Activated CD4-positive, alpha-beta T cell treated with anti-CD3 and anti-CD28 coated beads, Interleukin-2, amount 50 U/mL, for 16 hours (primary cell): ENCODE measurements at regions not wholly inside any gene's neighbourhood (a gene's known extent, or its start where the extent isn't known, plus 50 kb on each side); places are given as distances from the start of the nearest gene placed in this dataset.

Experiments used
- DNase-seq: peaks from one replicate; pipeline ENCODE4 v3.0.0-alpha.2; 2020

DNA sequence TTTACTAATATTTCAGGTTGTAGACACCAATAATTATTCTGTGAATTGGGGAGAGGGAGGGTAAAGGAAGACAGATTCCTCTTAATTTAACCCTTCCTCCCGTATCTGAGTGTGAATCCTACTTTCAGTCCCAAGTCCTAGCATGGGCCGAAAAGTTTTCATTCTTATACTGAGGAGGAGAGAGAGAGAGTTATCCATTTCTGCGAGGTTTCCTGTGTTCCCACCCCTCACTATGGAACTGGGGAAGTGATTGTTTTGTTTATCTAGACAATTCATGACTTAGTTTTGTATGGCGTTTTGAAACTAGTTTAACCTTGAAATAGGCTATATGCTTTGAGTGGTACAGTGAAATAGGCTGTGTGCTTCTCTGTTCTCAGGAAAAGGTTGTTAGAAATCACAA is 134.0 kb upstream of the DPYD start:
- no peak for DNase-seq

DNA sequence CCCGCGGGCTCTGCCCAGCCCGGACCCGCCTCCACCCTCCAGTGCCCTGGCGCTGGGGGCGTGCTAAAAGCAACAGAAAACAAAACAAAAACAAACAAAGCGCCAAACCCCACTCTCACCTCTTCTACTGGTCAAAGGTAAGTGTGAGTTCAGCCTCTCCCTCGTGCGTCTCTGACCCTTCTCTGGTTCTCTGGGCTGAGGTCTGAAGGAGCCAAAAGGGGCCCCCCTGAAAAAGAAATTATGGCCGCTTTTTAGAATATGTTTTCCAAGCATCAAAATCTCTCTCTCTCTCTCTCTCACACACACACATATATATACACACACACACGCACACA is 133.5 kb upstream of the DPYD start:
- DNase-seq: no peak

DNA sequence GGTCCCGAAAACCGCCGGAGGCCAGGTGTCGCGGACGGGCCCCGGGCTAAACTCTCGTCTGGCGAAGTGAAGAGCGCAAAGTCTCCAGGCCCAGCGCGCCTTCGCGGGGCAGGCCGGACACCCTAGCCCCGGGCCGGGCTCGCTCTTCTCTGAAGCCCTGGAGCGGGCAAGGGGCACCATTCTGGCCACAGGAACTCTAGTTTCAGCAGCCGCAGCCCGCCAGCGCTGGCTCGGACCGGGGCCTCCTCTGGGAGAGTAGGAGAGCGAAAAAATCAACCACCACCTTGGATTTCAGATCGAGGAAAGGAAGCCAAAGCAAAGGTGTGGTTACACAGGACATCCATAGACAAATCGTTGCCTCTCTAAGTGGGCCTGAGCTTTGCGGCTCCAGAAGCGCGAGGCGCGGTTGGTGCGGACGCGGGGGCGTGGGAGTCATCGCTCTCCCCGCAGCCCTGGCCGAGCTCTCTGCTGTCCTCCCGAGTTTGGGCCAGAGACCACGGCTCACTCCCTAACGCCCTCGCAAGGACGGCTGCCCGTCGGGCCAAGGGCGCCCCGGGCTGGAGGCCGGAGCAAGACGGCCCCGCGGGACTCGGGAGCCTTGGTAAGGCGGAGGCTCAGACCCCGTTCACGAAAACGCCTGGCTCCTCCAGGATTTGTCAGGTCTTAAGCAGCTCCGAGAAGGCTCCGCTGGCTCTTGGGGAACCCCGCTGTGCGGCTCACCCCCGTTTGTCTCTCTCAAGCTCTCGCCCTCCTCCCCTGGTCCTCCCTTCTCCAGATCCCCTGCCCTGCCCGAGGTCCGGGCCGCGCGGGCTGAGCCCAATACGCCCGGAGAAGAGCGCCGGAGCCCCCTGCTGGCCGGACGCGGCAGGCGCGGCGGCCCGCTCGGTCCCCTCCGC is 132.9 kb upstream of the DPYD start:
- peak; percentile 63 for DNase-seq

DNA sequence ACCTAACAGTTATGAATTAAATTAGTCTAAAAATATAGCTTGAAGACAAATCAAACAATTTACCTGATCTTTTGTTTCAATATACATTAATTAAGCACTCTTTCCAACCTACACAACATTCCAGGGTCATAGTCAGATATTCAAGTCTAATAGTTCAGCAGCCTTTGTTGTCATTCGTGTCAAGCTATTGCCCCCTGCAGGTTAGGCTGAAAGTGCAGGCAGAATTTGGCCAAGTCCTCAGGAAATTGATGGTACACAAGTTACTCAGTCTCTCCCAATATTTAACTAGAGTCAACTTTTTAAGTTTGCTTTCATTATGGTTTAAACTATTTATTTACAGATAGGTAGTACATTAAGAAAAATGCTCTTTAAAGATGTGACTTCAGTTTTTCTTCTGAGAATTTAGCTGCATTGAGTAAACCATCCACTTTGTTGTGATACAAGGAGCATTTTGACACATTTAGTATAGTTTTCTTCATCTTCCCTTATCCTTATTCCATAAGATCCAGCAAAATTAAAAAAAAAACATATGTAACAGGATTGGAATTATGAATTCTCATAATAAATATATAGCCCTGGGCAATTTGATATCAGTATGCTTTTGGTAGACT is 130.3 kb upstream of the DPYD start:
- peak; percentile 77 for DNase-seq

DNA sequence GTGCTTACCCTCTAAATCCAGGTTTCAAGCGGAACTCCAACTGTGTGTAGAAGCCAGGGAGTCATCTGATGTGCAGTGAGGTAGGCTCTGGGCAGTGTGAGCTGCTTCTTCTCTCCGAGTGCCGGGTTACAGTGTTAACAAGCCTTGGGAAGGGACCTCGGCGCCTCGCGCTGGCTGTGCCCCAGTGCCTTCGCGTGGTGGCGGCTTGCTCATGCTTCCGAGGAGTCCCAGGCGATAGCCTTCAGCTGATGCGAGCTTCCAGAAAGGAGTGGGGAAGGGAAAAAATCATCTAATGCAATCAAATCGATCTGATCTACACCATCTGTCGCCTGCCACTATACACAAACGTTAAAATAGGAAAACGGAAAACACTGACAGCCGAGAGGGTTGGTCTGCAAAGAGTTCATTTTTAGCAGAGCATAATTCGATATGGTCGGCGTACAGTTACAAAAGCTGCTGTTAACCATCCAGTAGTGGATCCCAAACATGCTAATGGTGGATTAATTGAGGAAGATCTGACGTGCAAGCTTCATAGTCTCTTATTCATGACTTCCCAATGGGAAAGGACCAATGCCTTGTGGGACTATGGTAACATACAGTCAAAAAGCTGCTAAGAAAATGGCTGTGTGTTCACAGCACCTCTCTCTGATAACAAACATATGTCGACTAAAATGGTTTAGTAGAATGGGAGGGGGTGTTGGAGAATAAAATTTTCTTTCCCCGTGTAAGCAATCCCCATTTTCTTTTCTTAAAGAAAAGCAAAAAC is 128.7 kb upstream of the DPYD start:
- no peak for DNase-seq

DNA sequence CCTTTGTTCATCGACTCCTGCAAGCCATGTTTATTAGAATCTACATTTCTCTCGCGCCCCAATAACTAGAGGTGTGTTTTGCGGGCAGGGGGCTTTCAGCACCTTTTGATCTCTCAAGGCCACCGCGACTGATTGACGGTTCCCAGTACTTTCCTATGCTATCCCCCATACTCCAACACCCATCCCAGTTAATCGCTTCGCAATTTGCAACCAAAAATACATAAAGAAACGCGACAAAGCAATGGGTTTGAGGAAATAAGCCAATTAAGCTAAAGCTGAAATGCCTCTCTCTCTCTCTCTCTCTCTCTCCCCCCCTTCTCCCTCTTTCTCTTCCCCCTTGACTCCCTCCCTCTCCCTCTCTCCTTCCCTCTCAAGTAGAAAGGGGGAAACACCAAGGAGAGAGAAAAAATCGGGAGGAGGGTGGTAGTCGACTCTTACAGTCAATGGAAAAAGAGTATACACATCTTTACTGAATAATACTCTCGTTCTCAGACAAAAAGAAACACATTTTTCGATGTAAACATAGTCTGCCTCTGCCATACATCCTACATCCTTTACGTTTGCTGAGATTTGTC is 128.0 kb upstream of the DPYD start:
- no peak for DNase-seq

DNA sequence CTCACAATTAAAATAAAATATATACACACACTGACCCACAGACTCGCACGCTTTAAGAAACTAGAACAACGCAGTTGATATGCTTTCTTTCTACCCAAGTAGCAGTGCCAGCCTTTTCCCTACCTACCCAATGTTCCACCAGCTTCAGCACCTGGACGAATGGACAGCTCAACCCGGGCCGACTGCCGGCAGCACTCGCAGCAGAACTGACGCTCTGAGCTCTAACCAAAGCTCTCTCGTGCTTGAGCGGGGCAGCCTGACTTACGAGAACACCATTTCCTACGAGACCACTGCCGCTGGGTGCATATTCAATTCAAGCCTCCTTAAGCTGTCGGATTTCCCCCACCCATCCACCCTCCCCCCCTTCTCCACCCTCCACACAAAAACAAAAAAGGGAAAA is 127.4 kb upstream of the DPYD start:
- peak; percentile 62 for DNase-seq

DNA sequence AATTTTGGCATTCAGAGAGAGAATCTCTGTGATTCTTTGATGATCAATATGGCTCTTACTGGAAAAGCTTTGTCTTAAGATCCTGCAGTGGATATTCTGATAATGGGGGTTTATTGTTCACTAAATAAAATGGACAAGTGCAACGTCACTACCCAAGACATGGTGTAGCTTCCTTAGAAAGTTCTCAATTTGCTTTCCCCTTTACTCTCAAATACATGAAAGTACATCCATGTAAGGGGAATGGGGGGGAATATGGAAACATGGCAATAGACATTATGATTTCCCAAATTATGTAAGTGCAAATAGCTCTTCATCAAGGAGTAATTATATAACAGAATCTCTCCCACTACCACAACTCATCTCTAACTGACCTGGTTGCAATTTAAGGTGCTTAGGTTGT is 126.3 kb upstream of the DPYD start:
- DNase-seq: no peak

DNA sequence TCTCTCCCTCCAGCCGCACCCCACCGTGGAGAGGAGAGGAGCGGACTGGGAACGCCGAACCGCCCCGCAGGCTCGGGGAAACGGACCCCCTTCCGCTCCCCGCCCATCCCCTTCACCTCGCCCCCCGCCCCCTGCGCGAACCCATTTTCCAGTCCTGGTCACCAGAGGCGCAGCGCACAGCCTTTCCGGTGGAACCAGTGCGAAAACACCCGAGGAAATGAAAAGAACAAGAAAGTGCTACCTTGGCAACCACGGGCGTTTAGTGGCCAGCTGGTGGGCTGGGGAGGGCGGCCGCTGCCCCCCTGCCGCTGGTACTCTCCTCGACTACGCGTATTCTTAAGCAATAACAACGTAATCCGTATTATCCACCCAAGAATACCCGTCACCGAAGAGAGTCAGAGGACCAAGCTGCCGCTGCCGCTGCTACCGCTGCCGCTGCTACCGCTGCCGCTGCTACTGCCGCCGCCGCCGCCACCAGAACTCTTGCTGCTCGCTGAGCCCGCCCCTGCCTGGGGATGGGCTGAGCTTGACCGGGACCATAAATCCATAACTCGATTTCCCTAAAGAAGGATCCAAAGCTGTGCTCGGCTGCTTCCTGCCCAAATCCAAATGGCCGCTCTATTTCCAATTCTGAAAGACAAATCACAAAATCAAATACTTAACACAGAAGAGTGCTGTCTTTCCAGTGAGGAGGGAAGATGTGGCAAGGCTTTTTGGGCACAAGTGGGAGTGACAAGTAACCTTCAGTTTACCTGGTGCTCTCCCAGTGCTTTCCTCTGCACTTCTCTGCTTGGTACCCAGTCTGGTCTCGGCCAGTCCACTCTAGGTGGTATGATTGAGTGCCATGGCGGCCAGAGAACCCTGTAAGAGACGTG is 125.2 kb upstream of the DPYD start:
- DNase-seq: peak; percentile 12

DNA sequence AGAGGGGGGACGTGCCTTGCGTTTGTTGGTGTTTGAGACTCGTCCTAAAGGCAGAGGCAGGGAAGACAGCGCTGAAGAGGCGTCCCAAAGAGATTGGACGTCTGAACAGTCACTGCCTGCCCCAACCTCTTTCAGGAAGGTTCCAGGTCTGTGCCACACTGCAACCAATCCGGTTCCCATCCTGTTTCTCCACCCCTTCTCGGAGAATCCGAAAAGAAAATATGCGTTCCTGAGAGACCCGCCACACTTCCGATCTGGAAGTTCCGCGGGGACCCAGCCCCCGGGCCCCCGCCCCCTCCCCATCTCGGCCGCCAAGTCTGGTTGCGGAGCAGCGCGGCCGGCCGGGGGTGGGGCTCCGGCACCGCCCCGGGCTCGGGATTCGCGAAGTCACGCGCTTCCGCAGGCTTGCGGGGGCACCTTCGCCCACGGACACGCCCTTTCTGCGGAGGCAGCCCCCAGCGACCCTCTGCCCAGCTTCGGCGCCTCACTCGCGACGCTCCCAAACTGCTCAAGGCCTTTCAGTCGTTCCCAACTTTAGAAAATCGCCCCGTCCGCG is 124.5 kb upstream of the DPYD start:
- no peak for DNase-seq

DNA sequence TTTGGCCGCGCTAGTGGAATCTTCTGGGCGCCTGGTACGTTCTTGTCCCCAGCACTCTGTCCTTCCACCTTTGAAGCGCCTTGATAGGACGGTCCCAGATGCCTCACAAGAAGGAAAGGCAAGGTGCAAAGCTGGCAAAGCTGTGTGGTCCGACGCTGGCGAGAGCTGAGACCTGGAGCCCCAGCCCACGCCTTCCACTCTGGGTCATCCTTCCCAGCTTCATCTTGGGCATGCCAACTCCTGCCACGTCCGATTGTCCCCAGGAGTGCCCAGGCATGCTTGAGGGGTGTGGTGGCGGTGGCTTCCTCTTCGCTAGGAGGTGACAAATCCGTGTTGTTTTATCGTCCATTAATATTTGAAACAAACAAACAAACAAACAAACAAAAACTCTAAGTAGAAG is 123.9 kb upstream of the DPYD start:
- DNase-seq: no peak

DNA sequence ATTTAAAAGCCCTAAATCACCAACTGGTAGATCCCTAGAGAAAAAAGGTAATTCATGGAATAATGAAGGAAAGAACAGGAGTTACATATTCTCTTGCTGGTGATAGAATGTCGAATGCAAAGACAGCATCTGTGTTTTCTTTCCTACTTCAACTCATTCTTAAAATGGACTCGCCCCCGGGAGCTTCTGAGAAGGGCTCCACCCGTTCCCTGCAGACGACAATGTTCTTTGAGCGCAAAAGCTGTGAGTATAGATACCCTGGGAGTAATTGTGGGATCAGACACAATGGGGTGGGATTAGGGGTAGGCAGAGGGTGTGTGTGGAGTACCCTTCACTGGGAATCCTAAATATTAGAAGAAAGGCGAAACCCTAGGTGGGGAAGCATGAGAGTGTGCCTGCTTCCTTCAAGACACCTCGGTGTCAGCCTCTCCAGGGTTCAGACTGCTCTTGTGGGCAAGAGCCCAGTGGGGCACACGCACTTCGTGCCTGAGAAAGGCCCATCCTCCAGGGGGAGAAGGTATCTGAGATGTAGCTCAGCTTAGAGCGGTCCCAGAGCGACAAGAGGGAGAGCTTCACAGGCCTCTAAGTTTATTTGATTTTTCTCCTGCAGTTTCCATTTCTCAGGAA is 123.3 kb upstream of the DPYD start:
- DNase-seq: no peak

DNA sequence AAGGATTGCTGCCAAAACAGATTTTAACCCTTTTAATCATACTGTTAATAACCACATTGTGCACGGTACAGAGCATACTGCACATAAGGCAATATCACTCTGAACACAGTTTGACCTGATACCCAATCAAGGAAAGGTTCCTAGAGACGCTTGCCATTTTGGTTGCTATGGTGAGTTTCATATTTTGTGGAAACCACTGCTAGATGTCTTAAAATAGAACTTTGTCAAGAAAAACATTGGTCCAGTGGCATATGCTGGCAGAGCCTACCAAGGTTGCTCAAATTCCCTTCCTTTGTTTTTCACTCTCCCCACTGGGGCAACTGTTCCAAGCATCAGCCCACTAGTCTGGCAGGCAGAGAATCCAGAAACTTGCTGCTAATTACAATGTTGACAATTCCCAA is 114.8 kb upstream of the DPYD start:
- DNase-seq: no peak

DNA sequence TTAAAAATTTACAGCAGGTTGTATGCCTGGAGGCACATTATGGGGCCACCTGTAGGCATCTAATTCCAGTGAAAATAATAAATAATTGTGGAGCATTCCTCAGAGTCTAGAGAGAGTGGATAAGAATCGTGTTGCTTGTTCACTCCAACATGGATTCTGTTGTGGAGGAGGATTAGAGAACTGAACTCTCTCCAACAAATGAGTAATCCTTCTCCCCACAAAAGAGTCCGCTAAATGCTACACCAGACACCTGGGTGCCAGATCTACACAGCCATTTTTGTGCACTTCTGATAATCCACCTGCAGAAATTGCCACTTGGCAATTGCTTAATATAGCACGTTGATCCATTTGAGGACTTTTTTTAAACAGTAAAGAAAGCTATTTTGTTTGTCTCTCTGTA is 113.7 kb upstream of the DPYD start:
- no peak for DNase-seq

DNA sequence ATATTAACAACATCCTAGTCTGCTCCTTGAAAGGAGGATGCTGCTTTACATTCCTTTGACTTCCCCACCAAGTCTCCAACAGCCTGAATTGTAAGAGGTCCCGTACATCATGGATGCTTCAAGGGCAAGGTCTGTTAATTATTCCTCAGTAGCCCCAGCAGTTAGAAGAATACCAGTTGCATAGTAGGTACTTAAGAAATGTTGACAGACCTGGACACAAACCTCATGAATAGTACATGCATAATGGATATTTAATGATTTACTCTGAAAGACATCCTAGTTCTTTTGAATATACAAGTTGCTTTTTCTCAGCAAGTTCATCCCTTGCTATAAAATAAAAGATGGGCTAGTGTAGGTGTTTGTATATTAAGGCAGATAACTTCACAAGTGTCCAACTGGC is 112.1 kb upstream of the DPYD start:
- no peak for DNase-seq

DNA sequence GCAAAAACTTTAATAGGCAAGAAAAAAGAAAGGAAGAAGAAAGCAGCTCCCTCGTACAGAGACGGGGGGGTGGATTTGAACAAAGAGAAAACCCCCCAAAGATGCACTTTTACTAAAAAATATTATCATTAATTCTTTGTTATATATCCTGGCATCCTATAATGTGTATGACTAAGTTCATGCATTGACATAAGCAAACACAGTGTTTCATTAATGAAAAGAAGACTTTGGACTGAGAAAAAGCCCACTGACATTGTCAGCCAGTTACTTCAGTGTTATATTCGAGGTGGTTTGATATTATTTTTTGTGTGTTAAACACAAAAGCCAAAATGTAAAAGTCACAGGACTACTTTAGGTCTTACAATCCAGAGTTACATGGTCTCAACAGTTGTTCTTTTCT is 110.1 kb upstream of the DPYD start:
- DNase-seq: no peak

DNA sequence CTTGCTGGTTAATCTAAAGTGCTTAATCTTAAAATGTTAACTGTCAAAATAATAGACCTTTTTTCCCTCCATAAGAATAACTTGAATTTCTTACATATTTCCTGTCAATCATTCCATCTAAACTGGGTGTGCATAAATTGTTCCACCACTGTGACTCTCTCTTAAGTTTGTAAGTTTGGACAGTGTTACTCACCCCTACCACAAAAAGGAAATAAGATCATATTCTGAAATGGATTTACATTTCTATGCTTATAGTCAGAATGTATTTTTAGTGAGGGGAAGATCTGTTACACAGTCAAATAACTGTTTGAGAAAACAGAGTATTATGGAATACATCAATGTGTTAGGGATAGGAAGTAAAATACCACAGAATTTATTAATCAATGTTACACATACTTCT is 109.6 kb upstream of the DPYD start:
- no peak for DNase-seq

DNA sequence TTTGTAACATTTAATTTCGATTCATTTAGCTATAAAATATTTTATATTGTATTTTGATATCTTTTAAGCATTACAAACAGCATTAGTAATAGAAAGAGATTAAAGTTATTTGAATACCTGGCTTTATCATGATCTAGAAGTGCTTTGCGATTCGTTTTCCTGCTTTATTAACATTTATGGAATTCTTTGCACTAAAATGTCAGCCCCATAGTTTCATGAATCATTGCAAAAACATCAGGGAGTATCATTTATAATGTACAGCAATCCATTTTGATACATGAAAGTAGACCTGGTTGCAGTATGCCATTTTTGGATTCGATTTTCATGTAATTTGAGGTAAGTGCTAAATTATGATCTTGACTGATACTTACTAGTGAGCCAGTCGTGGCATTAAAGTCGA is 108.0 kb upstream of the DPYD start:
- DNase-seq: no peak

DNA sequence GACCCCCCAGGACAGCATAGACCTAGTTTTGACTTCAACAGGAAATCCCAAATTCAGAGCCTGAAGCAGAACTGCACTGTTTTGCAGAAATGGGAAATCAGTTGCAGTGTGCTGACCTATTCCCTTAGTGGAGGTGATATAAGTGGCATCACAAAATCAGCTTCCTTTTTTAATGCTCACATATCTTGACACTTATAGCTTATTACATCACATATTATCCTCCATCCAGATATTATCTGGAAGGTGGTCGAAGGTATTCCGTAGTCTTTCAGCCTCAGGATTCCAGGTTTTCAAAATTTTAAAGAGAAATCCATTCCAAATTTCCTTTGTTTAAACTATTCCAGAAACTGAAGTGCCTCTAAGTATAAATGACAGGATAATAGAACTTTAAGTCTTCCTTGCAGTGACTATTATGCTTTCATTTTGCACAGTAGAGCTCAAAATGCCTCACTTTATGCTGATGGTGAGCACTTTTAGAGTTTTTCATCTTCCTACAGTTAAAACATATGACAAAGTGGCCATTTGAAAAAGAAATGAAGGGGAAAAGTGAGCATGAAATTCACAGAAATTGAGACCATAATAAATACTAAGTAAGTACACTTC is 106.4 kb upstream of the DPYD start:
- no peak for DNase-seq

DNA sequence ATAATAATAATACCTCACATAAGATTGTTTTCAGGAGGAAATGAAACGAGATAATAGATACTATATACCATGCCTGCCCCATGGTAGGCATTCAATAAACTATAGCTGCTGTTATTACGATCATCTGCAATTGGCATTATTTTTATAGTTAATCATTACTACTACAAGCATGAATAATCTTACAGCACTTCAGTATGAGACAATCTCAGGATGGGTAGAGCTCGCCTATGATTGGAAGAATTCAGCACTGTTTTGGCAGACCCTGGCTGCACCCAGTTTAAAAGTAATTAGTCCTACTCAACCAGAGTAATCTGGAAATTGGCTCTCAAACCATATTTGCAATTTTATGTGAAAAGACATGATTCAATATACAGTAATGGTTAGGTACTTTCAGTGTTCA is 105.0 kb upstream of the DPYD start:
- DNase-seq: no peak

DNA sequence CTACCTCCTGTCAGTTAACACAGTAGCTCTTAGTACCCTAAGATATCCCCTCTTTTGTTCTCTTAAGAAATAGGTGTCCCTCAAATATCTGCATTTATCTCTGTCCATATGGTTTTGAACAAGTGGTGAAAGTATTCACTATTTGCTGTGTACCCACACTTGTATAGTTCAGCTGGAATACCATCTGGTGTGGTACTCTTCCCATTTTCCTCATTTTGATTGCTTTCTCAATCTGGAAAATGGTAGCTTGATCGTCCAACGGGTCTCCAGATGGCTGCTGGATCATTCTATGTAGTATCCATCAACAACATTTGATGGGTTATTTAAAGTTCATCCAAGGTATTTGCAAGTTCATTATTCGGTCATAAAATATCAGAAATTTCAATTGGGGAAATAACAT is 100.3 kb upstream of the DPYD start:
- DNase-seq: no peak

DNA sequence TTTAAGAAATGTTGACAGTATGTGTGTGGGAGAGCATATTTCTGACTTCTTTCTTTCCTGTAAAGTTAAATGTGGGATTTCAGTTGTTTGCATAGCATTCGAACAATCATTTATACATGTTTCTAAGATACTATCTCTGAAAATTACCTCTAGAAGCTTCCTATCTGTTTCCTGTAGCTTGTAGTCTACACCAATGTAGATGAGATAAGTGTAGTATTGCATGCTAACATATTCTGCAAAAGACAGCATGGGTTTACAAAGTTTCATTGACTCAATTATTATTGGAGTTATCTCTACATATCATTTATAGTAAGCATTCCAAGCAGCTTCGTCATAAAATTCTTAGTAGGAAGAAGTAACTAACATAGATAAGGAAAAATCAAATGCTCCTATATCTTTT is 98.9 kb upstream of the DPYD start:
- DNase-seq: no peak
